ENCODE measurements at regions not wholly inside any gene's neighbourhood (a gene's known extent, or its start where the extent isn't known, plus 50 kb on each side); places are given as distances from the start of the nearest gene placed in this dataset.

GRCh38 chr13:84973661-84974060 lies 825.6 kb downstream of the SLITRK6 start:
- no peaks in the 10 kb centered on the region for H3K4me1 ChIP-seq (ENCODE audit: control insufficient read depth in 2 of 2, insufficient read depth in 2 of 2, low read length in 2 of 2)
- H3K4me3 ChIP-seq (ENCODE audit: low read length in 2 of 2) = no peak overlapping the region
- H3K36me3 ChIP-seq (ENCODE audit: control insufficient read depth in 2 of 2, insufficient read depth in 2 of 2, low read length in 1 of 2) = no peaks in the 10 kb centered on the region
- no peak overlapping the region for H3K27ac ChIP-seq (ENCODE audit: low read depth in 1 of 2, low read length in 1 of 2)
- 98% methylated on average over 1 of the region's 1 CpG for WGBS
- no peak for DNase-seq (ENCODE audit: low read depth in 6 of 9, low spot score in 9 of 9)
- no peaks in the 10 kb centered on the region for H3K9me3 ChIP-seq (ENCODE audit: control insufficient read depth in 2 of 2, insufficient read depth in 1 of 2, low read length in 1 of 2)
- H3K27me3 ChIP-seq (ENCODE audit: control insufficient read depth in 2 of 2, insufficient read depth in 1 of 2, low read length in 1 of 2) = no peaks in the 10 kb centered on the region

DNA sequence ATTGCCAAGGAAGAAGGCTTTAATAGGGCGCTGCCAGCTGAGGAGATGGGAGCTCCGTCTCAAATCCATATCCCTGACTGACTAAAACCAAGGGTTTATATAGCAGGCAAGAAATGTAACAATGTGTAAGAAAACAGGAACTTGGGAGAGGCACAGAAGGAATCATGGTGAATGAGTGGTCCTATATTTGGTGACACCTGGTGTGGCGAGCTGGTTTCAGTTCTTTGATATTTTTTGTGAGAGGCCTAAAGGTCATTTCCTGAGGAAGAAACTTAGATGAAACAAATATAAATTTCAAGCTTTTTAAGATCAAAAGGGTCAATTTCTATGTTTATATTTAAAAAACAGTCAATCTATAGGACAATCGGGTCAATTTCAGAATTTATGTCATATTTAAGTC lies 826.3 kb downstream of the SLITRK6 start:
- no peaks in the 10 kb centered on the region for H3K27me3 ChIP-seq (ENCODE audit: control insufficient read depth in 2 of 2, insufficient read depth in 1 of 2, low read length in 1 of 2)
- H3K4me1 ChIP-seq (ENCODE audit: control insufficient read depth in 2 of 2, insufficient read depth in 2 of 2, low read length in 2 of 2) = no peaks in the 10 kb centered on the region
- H3K9me3 ChIP-seq (ENCODE audit: control insufficient read depth in 2 of 2, insufficient read depth in 1 of 2, low read length in 1 of 2) = no peaks in the 10 kb centered on the region
- H3K4me3 ChIP-seq (ENCODE audit: low read length in 2 of 2) = no peak overlapping the region
- H3K27ac ChIP-seq (ENCODE audit: low read depth in 1 of 2, low read length in 1 of 2) = no peak overlapping the region
- no peaks in the 10 kb centered on the region for H3K36me3 ChIP-seq (ENCODE audit: control insufficient read depth in 2 of 2, insufficient read depth in 2 of 2, low read length in 1 of 2)
- 86% methylated on average over 4 of the region's 4 CpGs for WGBS
- DNase-seq (ENCODE audit: low read depth in 6 of 9, low spot score in 9 of 9) = no peak

DNA sequence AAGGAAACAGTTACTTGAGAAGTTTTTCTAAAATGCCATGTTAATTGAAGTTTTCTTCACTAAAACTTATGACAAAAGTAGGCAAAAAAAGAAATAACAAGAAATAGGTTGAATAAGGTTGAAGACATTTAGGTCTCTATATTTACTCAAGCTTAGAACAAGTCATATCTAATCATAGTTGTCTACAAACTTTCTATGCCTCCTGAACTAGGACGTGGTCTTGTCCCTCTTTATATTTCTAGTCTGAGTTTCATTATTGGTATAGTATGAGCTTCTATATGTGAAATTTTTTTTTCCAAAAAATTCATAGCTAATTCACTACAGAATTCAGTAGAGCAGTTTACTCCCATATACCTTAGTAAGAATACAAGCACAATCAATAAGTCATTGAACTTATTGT lies 836.4 kb downstream of the SLITRK6 start:
- H3K36me3 ChIP-seq (ENCODE audit: control insufficient read depth in 2 of 2, insufficient read depth in 2 of 2, low read length in 1 of 2) = no peaks in the 10 kb centered on the region
- no peak overlapping the region for H3K27ac ChIP-seq (ENCODE audit: low read depth in 1 of 2, low read length in 1 of 2)
- no peak for DNase-seq (ENCODE audit: low read depth in 6 of 9, low spot score in 9 of 9)
- no peak overlapping the region for H3K4me3 ChIP-seq (ENCODE audit: low read length in 2 of 2)
- WGBS = 77% methylated on average over 1 of the region's 1 CpG
- peaks cover 0 to 4% of the 10 kb centered on the region in 2 donors for H3K4me1 ChIP-seq (ENCODE audit: control insufficient read depth in 2 of 2, insufficient read depth in 2 of 2, low read length in 2 of 2)
- no peaks in the 10 kb centered on the region for H3K27me3 ChIP-seq (ENCODE audit: control insufficient read depth in 2 of 2, insufficient read depth in 1 of 2, low read length in 1 of 2)
- H3K9me3 ChIP-seq (ENCODE audit: control insufficient read depth in 2 of 2, insufficient read depth in 1 of 2, low read length in 1 of 2) = peaks cover 0 to 14% of the 10 kb centered on the region in 2 donors

GRCh38 chr13:84962141-84962750 lies 837.0 kb downstream of the SLITRK6 start:
- peak in 4 of 9 donors; percentile 13 to 36 (median 25) for DNase-seq (ENCODE audit: low read depth in 6 of 9, low spot score in 9 of 9)
- WGBS = 62% methylated on average over 12 of the region's 12 CpGs
- no peaks in the 10 kb centered on the region for H3K36me3 ChIP-seq (ENCODE audit: control insufficient read depth in 2 of 2, insufficient read depth in 2 of 2, low read length in 1 of 2)

GRCh38 chr13:84961023-84961422 lies 838.2 kb downstream of the SLITRK6 start:
- no peak for DNase-seq (ENCODE audit: low read depth in 6 of 9, low spot score in 9 of 9)
- Histone ChIP-seq H3K4me3 (ENCODE audit: low read length in 2 of 2) (no peak overlapping the region), H3K36me3 (ENCODE audit: control insufficient read depth in 2 of 2, insufficient read depth in 2 of 2, low read length in 1 of 2) (no peaks in the 10 kb centered on the region), H3K27ac (ENCODE audit: low read depth in 1 of 2, low read length in 1 of 2) (no peak overlapping the region), H3K9me3 (ENCODE audit: control insufficient read depth in 2 of 2, insufficient read depth in 1 of 2, low read length in 1 of 2) (peaks cover 0 to 14% of the 10 kb centered on the region in 2 donors), H3K4me1 (ENCODE audit: control insufficient read depth in 2 of 2, insufficient read depth in 2 of 2, low read length in 2 of 2) (peaks cover 0 to 4% of the 10 kb centered on the region in 2 donors), H3K27me3 (ENCODE audit: control insufficient read depth in 2 of 2, insufficient read depth in 1 of 2, low read length in 1 of 2) (no peaks in the 10 kb centered on the region)
- WGBS = 97% methylated on average over 10 of the region's 10 CpGs

More at GRCh38 chr13:84962141-84962750, 837.0 kb downstream of the SLITRK6 start:
- H3K4me3 ChIP-seq (ENCODE audit: low read length in 2 of 2) = no peak overlapping the region
- H3K27me3 ChIP-seq (ENCODE audit: control insufficient read depth in 2 of 2, insufficient read depth in 1 of 2, low read length in 1 of 2) = no peaks in the 10 kb centered on the region
- H3K4me1 ChIP-seq (ENCODE audit: control insufficient read depth in 2 of 2, insufficient read depth in 2 of 2, low read length in 2 of 2) = peaks cover 0 to 4% of the 10 kb centered on the region in 2 donors
- H3K27ac ChIP-seq (ENCODE audit: low read depth in 1 of 2, low read length in 1 of 2) = no peak overlapping the region
- peaks cover 0 to 14% of the 10 kb centered on the region in 2 donors for H3K9me3 ChIP-seq (ENCODE audit: control insufficient read depth in 2 of 2, insufficient read depth in 1 of 2, low read length in 1 of 2)

DNA sequence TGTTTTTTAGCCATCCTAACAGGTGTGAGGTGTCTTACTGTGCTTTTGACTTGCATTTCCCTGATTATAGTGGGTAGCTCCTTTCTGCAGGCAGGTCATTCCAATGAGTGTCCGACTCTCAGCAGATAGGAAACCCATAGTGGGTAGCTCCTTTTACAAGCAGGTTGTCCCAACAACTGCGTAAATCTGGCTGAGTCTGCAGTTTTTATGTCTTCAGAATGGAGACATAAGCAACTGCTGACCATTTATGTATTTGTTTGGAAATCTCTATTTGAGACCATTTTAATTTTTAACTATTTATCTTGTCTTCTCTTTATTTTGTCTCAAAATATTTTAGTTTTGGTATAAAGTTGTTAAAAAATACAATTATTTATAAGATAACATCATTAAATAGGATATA lies 839.4 kb downstream of the SLITRK6 start:
- peaks cover 0 to 14% of the 10 kb centered on the region in 2 donors for H3K9me3 ChIP-seq (ENCODE audit: control insufficient read depth in 2 of 2, insufficient read depth in 1 of 2, low read length in 1 of 2)
- H3K27ac ChIP-seq (ENCODE audit: low read depth in 1 of 2, low read length in 1 of 2) = no peak overlapping the region
- H3K4me3 ChIP-seq (ENCODE audit: low read length in 2 of 2) = no peak overlapping the region
- peaks cover 0 to 4% of the 10 kb centered on the region in 2 donors for H3K4me1 ChIP-seq (ENCODE audit: control insufficient read depth in 2 of 2, insufficient read depth in 2 of 2, low read length in 2 of 2)
- no peak for DNase-seq (ENCODE audit: low read depth in 6 of 9, low spot score in 9 of 9)
- H3K27me3 ChIP-seq (ENCODE audit: control insufficient read depth in 2 of 2, insufficient read depth in 1 of 2, low read length in 1 of 2) = no peaks in the 10 kb centered on the region
- 50% methylated on average over 2 of the region's 2 CpGs for WGBS
- H3K36me3 ChIP-seq (ENCODE audit: control insufficient read depth in 2 of 2, insufficient read depth in 2 of 2, low read length in 1 of 2) = no peaks in the 10 kb centered on the region

DNA sequence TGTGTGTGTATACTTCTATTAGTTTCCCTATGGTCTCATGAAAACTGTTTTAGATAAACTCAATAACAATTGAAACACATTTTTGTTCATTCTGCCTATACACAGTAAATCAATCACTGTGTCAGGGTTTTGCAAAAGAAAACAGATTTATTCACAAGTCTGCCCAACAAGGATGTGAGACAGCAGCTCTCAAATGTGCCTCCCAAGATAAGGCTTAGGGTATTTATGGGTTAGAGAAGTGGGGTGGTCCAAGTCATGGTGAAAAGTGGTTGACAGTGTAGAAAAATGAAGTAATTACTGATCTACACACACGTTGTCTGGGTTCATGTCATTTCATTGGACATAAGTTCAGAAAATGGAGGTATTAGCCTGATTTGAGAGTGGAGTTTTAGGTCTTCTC lies 844.6 kb downstream of the SLITRK6 start:
- Histone ChIP-seq H3K9me3 (ENCODE audit: control insufficient read depth in 2 of 2, insufficient read depth in 1 of 2, low read length in 1 of 2) (no peaks in the 10 kb centered on the region), H3K27ac (ENCODE audit: low read depth in 1 of 2, low read length in 1 of 2) (no peak overlapping the region), H3K36me3 (ENCODE audit: control insufficient read depth in 2 of 2, insufficient read depth in 2 of 2, low read length in 1 of 2) (no peaks in the 10 kb centered on the region), H3K4me3 (ENCODE audit: low read length in 2 of 2) (no peak overlapping the region), H3K27me3 (ENCODE audit: control insufficient read depth in 2 of 2, insufficient read depth in 1 of 2, low read length in 1 of 2) (no peaks in the 10 kb centered on the region), H3K4me1 (ENCODE audit: control insufficient read depth in 2 of 2, insufficient read depth in 2 of 2, low read length in 2 of 2) (no peaks in the 10 kb centered on the region)
- no peak for DNase-seq (ENCODE audit: low read depth in 6 of 9, low spot score in 9 of 9)
- WGBS = 47% methylated on average over 1 of the region's 1 CpG

GRCh38 chr13:84951128-84951527 lies 848.1 kb downstream of the SLITRK6 start:
- H3K27me3 ChIP-seq (ENCODE audit: control insufficient read depth in 2 of 2, insufficient read depth in 1 of 2, low read length in 1 of 2) = no peaks in the 10 kb centered on the region
- H3K36me3 ChIP-seq (ENCODE audit: control insufficient read depth in 2 of 2, insufficient read depth in 2 of 2, low read length in 1 of 2) = no peaks in the 10 kb centered on the region
- no peaks in the 10 kb centered on the region for H3K9me3 ChIP-seq (ENCODE audit: control insufficient read depth in 2 of 2, insufficient read depth in 1 of 2, low read length in 1 of 2)
- H3K4me3 ChIP-seq (ENCODE audit: low read length in 2 of 2) = no peak overlapping the region
- 99% methylated on average over 1 of the region's 1 CpG for WGBS
- no peaks in the 10 kb centered on the region for H3K4me1 ChIP-seq (ENCODE audit: control insufficient read depth in 2 of 2, insufficient read depth in 2 of 2, low read length in 2 of 2)
- H3K27ac ChIP-seq (ENCODE audit: low read depth in 1 of 2, low read length in 1 of 2) = no peak overlapping the region
- no peak for DNase-seq (ENCODE audit: low read depth in 6 of 9, low spot score in 9 of 9)

GRCh38 chr13:84946192-84946591 lies 853.0 kb downstream of the SLITRK6 start:
- no peak overlapping the region for H3K4me3 ChIP-seq (ENCODE audit: low read length in 2 of 2)
- H3K27me3 ChIP-seq (ENCODE audit: control insufficient read depth in 2 of 2, insufficient read depth in 1 of 2, low read length in 1 of 2) = no peaks in the 10 kb centered on the region
- H3K36me3 ChIP-seq (ENCODE audit: control insufficient read depth in 2 of 2, insufficient read depth in 2 of 2, low read length in 1 of 2) = no peaks in the 10 kb centered on the region
- DNase-seq (ENCODE audit: low read depth in 6 of 9, low spot score in 9 of 9) = no peak
- H3K4me1 ChIP-seq (ENCODE audit: control insufficient read depth in 2 of 2, insufficient read depth in 2 of 2, low read length in 2 of 2) = no peaks in the 10 kb centered on the region
- no peak overlapping the region for H3K27ac ChIP-seq (ENCODE audit: low read depth in 1 of 2, low read length in 1 of 2)
- H3K9me3 ChIP-seq (ENCODE audit: control insufficient read depth in 2 of 2, insufficient read depth in 1 of 2, low read length in 1 of 2) = no peaks in the 10 kb centered on the region
- 19% methylated on average over 2 of the region's 2 CpGs for WGBS
